PC-3 (cell line): ENCODE measurements at regions not wholly inside any gene's neighbourhood (a gene's known extent, or its start where the extent isn't known, plus 50 kb on each side); places are given as distances from the start of the nearest gene placed in this dataset.

Source experiments
- ATAC-seq: fragments of 200-7000 bp; cut with Tn5 transposase; 2 replicates; pipeline ENCODE4 v1.9.1; 2020; ENCODE audit warnings: mild to moderate bottlenecking, moderate library complexity
- BruUV-seq: library from RNA; stranded (reverse); fragments of 400-500 nt; replicated peaks from 2 replicates; lab custom pipeline; 2021; lab: Mats Ljungman, UMichigan
- CTCF ChIA-PET: fragments of 300-600 bp; sonication (Branson Sonifier 250); formaldehyde crosslinking; loops from one replicate; lab custom pipeline; 2022; ENCODE audit warnings: antibody characterized with exemption; lab: Charles Lee
- POLR2A ChIA-PET: fragments of 300-600 bp; sonication (Branson Sonifier 250); formaldehyde crosslinking; loops from one replicate; lab custom pipeline; 2022; ENCODE audit warnings: antibody characterized with exemption; ENCODE audit not compliant: unreplicated experiment; lab: Charles Lee
- DNase-seq: peaks from one replicate; pipeline ENCODE4 v3.0.0-alpha.2; 2015
- H2AFZ ChIP-seq: fragments of 300-600 bp; sonication (generic); 2 replicates; pipeline ENCODE4 v1.6.0; 2016; ENCODE audit warnings: antibody characterized with exemption, low read length
- H3F3A ChIP-seq: fragments of 300-600 bp; sonication (generic); one replicate; pipeline ENCODE4 v1.6.0; 2017; ENCODE audit warnings: antibody characterized with exemption, low read length, control low read depth, mild to moderate bottlenecking; ENCODE audit not compliant: unreplicated experiment
- H3K27ac ChIP-seq: fragments of 300-600 bp; sonication (generic); 2 replicates; pipeline ENCODE4 v1.5.1; 2016; ENCODE audit warnings: mild to moderate bottlenecking, low read length
- H3K27me3 ChIP-seq: fragments of 300-600 bp; sonication (generic); 2 replicates; pipeline ENCODE4 v1.6.1; 2016; ENCODE audit warnings: low read length, mixed read lengths
- H3K36me3 ChIP-seq: fragments of 300-600 bp; sonication (generic); 2 replicates; pipeline ENCODE4 v1.6.1; 2016; ENCODE audit warnings: low read depth, mixed run types, low read length, mixed read lengths
- H3K4me1 ChIP-seq: fragments of 300-600 bp; sonication (generic); 2 replicates; pipeline ENCODE4 v1.5.1; 2016; ENCODE audit warnings: low read length; ENCODE audit not compliant: insufficient read depth
- H3K4me2 ChIP-seq: fragments of 300-600 bp; sonication (generic); 2 replicates; pipeline ENCODE4 v1.6.0; 2016; ENCODE audit warnings: low read length
- H3K4me3 ChIP-seq: fragments of 300-600 bp; sonication (generic); 2 replicates; pipeline ENCODE4 v1.5.1; 2016; ENCODE audit warnings: mild to moderate bottlenecking, low read length, mixed read lengths
- H3K79me2 ChIP-seq: fragments of 300-600 bp; sonication (generic); 2 replicates; pipeline ENCODE4 v1.6.1; 2017; ENCODE audit warnings: low read length, mixed read lengths
- H3K9ac ChIP-seq: fragments of 300-600 bp; sonication (generic); 2 replicates; pipeline ENCODE4 v1.6.0; 2016; ENCODE audit warnings: mild to moderate bottlenecking, low read length
- H3K9me2 ChIP-seq: fragments of 300-600 bp; sonication (generic); replicated peaks from 2 replicates; pipeline ENCODE4 v1.6.1; 2016; ENCODE audit warnings: mixed run types, low read length, mixed read lengths
- H3K9me3 ChIP-seq: fragments of 300-600 bp; sonication (generic); 2 replicates; pipeline ENCODE4 v1.6.1; 2016; ENCODE audit warnings: low read length, mixed read lengths
- H4K20me1 ChIP-seq: fragments of 300-600 bp; sonication (generic); 2 replicates; pipeline ENCODE4 v1.6.1; 2016; ENCODE audit warnings: low read length, mixed read lengths
- CTCF ChIP-seq: fragments of 300-600 bp; sonication (generic); conservative IDR thresholded peaks from 2 replicates; pipeline ENCODE4 v1.5.1; 2017; ENCODE audit warnings: antibody characterized with exemption, low read depth, mild to moderate bottlenecking, low read length
- EZH2 ChIP-seq: fragments of 300-600 bp; sonication (generic); IDR thresholded peaks from one replicate; pipeline ENCODE4 v1.6.1; 2017; ENCODE audit warnings: antibody characterized with exemption, mild to moderate bottlenecking, low read length; ENCODE audit not compliant: unreplicated experiment
- EZH2phosphoT487 ChIP-seq: fragments of 300-600 bp; sonication (generic); IDR thresholded peaks from 2 replicates; pipeline ENCODE4 v1.6.1; 2018; ENCODE audit warnings: mild to moderate bottlenecking, antibody characterized with exemption, low read length, borderline replicate concordance
- intact Hi-C: fragments of 100-400 bp; cut with micrococcal nuclease; formaldehyde crosslinking; loops from 2 replicates; pipeline ENCODE4 v1.9.0; 2023

- no peak for ATAC-seq
- intact Hi-C loops: no loop called here
Observed at GRCh38 chr2:7394195-7394594, 477.0 kb downstream of the RNF144A start.

GRCh38 chr2:7400628-7401027 is 483.4 kb downstream of the RNF144A start:
- Histone ChIP-seq H3K79me2 (no peaks in the 10 kb centered on the region), H3F3A (no peaks in the 10 kb centered on the region), H3K27ac (no peak overlapping the region), H3K9ac (no peak overlapping the region), H3K9me3 (no peaks in the 10 kb centered on the region), H3K27me3 (no peaks in the 10 kb centered on the region), H3K4me3 (no peak overlapping the region), H2AFZ (no peak overlapping the region), H3K4me1 (no peaks in the 10 kb centered on the region), H3K9me2 (no peaks in the 10 kb centered on the region), H3K4me2 (no peak overlapping the region), H3K36me3 (no peaks in the 10 kb centered on the region), H4K20me1 (no peaks in the 10 kb centered on the region)
- DNase-seq (peak; percentile 46), ATAC-seq (peak; percentile 38)
- CTCF ChIA-PET: no interaction called here
- intact Hi-C loops: no loop called here
- TF ChIP-seq EZH2 (no peak), EZH2phosphoT487 (no peak), CTCF (no peak)
- POLR2A ChIA-PET: no interaction called here
- BruUV-seq: no TSS peak

More at GRCh38 chr2:7394195-7394594, 477.0 kb downstream of the RNF144A start:
- POLR2A ChIA-PET: no interaction called here
- no peak for DNase-seq
- no peaks in the 10 kb centered on the region for H3K9me3 ChIP-seq
- no TSS peak for BruUV-seq
- CTCF ChIA-PET: interaction anchor here (0.7 kb wide), 1 partner anchor 214 kb away, joined by 4 read pairs; no protein-coding TSS in a partner anchor
- TF ChIP-seq CTCF (0 out of 2 replicates have a peak, but pooled peaks have one; percentile 9), EZH2 (no peak), EZH2phosphoT487 (no peak)
- no peaks in the 10 kb centered on the region for H3K79me2 ChIP-seq
- H3K9ac ChIP-seq: no peak overlapping the region
- H3K36me3 ChIP-seq: no peaks in the 10 kb centered on the region
- H2AFZ ChIP-seq: no peak overlapping the region
- H3K4me2 ChIP-seq: no peak overlapping the region
- H3K9me2 ChIP-seq: no peaks in the 10 kb centered on the region
- no peaks in the 10 kb centered on the region for H3F3A ChIP-seq
- no peak overlapping the region for H3K4me3 ChIP-seq
- no peaks in the 10 kb centered on the region for H3K27me3 ChIP-seq
- H3K27ac ChIP-seq: no peak overlapping the region
- peaks cover 10% of the 10 kb centered on the region for H3K4me1 ChIP-seq
- H4K20me1 ChIP-seq: no peaks in the 10 kb centered on the region

- ATAC-seq (no peak), DNase-seq (no peak)
- Histone ChIP-seq H2AFZ (no peak overlapping the region), H4K20me1 (no peaks in the 10 kb centered on the region), H3K4me2 (no peak overlapping the region), H3K9ac (no peak overlapping the region), H3K4me1 (no peaks in the 10 kb centered on the region), H3K36me3 (no peaks in the 10 kb centered on the region), H3F3A (no peaks in the 10 kb centered on the region), H3K9me2 (no peaks in the 10 kb centered on the region), H3K4me3 (no peak overlapping the region), H3K9me3 (no peaks in the 10 kb centered on the region), H3K27me3 (no peaks in the 10 kb centered on the region), H3K79me2 (no peaks in the 10 kb centered on the region), H3K27ac (no peak overlapping the region)
- CTCF ChIA-PET: no interaction called here
- TF ChIP-seq CTCF: no peak
- TF ChIP-seq EZH2phosphoT487: no peak
- TF ChIP-seq EZH2: no peak
- BruUV-seq: no TSS peak
- POLR2A ChIA-PET: no interaction called here
- intact Hi-C loops: no loop called here
Observed at GRCh38 chr2:7403092-7403775, 486.0 kb downstream of the RNF144A start.
